Activated CD4-positive, alpha-beta T cell treated with anti-CD3 and anti-CD28 coated beads, Interleukin-2, amount 10 ng/mL, durations not matched to agents 24 days and 14 days (primary cell): ENCODE measurements at regions not wholly inside any gene's neighbourhood (a gene's known extent, or its start where the extent isn't known, plus 50 kb on each side); places are given as distances from the start of the nearest gene placed in this dataset.

Experiments used
- DNase-seq: peaks from one replicate; pipeline ENCODE4 v3.0.0; 2022
- H3K27ac Mint-ChIP-seq: one replicate; pipeline ENCODE4 v1.8.0; 2022; ENCODE audit warnings: mild to moderate bottlenecking, mixed read lengths
- H3K27me3 Mint-ChIP-seq: one replicate; pipeline ENCODE4 v1.8.0; 2022; ENCODE audit warnings: mixed read lengths
- H3K36me3 Mint-ChIP-seq: one replicate; pipeline ENCODE4 v1.8.0; 2022; ENCODE audit warnings: low read depth, mild to moderate bottlenecking, mixed read lengths
- H3K4me1 Mint-ChIP-seq: one replicate; pipeline ENCODE4 v1.8.0; 2021; ENCODE audit warnings: mixed read lengths
- H3K4me3 Mint-ChIP-seq: one replicate; pipeline ENCODE4 v1.8.0; 2022; ENCODE audit warnings: mild to moderate bottlenecking, moderate library complexity, mixed read lengths
- H3K9me3 Mint-ChIP-seq: one replicate; pipeline ENCODE4 v1.8.0; 2021; ENCODE audit warnings: mixed read lengths
- intact Hi-C: fragments of 100-400 bp; cut with micrococcal nuclease; formaldehyde crosslinking; loops from one replicate; pipeline ENCODE4 v1.15.1; 2023

DNA sequence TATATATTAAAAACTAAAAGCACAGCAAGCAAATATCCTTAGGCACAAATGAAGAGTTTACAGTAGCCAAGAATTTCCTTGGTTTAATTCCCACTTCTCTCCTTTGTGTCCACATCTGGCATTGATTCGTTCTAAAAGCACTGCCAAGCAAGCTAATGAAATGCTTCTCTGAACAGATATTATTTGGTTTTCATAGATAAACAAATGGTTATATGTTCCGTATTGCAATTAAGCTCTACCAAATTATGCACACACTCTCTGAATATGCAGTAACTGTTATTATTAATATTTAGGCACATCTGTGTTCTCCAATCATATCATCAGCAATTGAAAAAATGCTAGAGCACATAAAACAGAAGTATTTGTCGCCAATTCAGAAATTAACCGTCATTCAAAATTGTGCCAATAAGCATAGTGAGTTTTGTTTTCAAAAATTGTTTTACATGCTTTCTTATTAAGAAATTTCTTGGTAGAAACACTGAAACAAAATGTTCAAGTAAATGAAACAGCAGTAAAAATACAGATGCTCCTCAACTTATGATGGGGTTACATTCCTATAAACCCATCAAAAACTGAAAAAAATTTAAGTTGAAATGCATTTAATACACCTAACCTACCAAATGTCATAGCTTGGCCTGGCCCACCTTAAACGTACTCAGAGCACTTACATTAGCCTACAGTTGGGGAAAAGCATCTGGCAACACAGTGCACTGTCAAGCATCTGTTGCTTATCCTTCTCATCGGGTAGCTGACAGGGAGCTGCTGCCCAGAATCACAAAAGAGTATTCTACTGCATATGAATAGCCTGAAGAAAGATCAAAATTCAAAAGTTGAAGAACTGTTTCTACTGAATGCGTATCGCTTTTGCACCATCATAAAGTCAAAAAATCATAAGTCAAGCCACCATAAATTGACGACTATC lies 2134.7 kb downstream of the PCDH9 start:
- intact Hi-C loops: no loop called here
- DNase-seq: no peak
- Mint-ChIP-seq H3K27me3 (no peaks in the 10 kb centered on the region), H3K9me3 (peaks cover 5% of the 10 kb centered on the region), H3K27ac (no peak overlapping the region), H3K4me1 (no peaks in the 10 kb centered on the region), H3K4me3 (no peak overlapping the region), H3K36me3 (no peaks in the 10 kb centered on the region)

DNA sequence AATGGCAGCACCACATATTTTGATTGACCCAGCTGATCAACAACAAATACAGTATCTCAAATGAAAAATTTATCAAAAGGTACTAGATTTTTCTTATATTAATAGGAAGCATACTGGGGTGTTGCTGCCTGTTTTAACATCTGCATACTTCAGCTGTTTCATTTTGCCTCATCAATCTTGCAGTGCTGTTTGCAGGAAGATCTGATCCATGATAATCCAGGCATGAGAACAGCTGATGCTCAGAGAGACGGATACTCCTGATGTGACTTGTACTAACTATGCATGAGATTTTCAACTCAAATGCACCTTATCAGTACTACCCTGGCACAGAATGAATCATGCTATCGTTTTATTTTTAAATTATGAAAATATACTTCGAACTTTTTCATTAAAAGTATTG lies 2136.8 kb downstream of the PCDH9 start:
- Mint-ChIP-seq H3K4me1 (no peaks in the 10 kb centered on the region), H3K4me3 (no peak overlapping the region), H3K27me3 (no peaks in the 10 kb centered on the region), H3K36me3 (no peaks in the 10 kb centered on the region), H3K27ac (no peak overlapping the region), H3K9me3 (peaks cover 5% of the 10 kb centered on the region)
- intact Hi-C loops: no loop called here
- DNase-seq: no peak

DNA sequence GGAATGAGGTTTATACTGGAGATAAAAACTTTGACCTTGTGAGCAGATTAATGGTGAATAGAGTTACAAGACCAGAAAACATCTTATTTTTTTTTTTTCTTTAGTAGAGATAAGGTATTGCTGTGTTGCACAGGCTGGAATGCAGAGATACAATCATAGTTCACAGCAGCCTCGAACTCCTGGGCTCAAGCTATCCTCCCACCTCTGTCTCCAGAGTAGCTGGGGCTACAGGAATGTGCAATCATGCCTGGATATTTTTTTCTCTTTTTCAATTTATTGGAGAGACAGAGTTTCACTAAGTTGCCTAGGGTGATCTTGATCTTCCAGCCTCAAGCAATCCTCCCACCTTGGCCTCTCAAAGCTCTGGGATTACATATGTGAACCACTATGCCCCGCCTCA lies 2139.1 kb downstream of the PCDH9 start:
- DNase-seq: no peak
- Mint-ChIP-seq H3K4me1 (no peaks in the 10 kb centered on the region), H3K9me3 (peaks cover 5% of the 10 kb centered on the region), H3K27me3 (no peaks in the 10 kb centered on the region), H3K27ac (no peak overlapping the region), H3K4me3 (no peak overlapping the region), H3K36me3 (no peaks in the 10 kb centered on the region)
- intact Hi-C loops: no loop called here

DNA sequence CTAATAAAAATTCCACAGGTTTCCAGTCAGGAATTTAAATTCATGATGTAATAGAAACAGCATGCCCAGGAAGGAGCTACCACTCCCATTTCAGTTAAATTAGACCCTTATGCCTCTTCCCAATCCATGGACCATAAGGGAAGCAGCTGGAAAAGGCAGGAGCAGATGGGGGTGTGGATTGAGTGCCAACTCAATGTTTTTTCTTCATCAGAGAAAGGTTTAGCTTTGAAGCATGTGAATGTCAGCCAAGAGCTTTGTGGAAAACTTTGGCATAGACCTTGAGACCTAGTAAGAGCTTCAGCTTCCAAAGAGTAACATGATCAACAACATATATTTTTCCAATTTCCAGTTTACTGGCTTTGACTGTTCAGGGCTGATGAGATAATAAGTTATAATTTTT lies 2139.9 kb downstream of the PCDH9 start:
- H3K4me3 Mint-ChIP-seq: no peak overlapping the region
- intact Hi-C loops: no loop called here
- no peaks in the 10 kb centered on the region for H3K36me3 Mint-ChIP-seq
- peaks cover 5% of the 10 kb centered on the region for H3K9me3 Mint-ChIP-seq
- no peaks in the 10 kb centered on the region for H3K27me3 Mint-ChIP-seq
- no peaks in the 10 kb centered on the region for H3K4me1 Mint-ChIP-seq
- no peak overlapping the region for H3K27ac Mint-ChIP-seq
- no peak for DNase-seq

DNA sequence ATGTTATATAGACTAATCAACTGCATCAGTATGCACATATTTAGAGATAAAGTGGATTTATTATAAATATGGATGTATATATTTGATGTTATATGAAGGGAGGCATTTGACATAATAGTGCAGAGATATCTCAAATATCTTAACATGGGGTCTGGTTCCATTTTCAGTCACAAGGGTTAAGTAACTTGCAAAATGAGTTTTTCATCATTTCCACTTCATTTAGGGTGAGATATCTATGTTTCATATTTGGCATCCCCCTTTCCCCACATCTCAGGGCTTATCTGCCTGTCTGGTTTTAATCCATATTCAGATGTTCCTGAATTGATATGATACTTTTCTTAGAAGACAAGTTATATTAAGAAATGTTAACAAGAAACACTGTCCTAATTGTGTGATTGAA lies 2141.2 kb downstream of the PCDH9 start:
- no peaks in the 10 kb centered on the region for H3K36me3 Mint-ChIP-seq
- H3K27ac Mint-ChIP-seq: no peak overlapping the region
- no peaks in the 10 kb centered on the region for H3K27me3 Mint-ChIP-seq
- H3K9me3 Mint-ChIP-seq: peaks cover 5% of the 10 kb centered on the region
- DNase-seq: no peak
- H3K4me3 Mint-ChIP-seq: no peak overlapping the region
- no peaks in the 10 kb centered on the region for H3K4me1 Mint-ChIP-seq
- intact Hi-C loops: no loop called here

DNA sequence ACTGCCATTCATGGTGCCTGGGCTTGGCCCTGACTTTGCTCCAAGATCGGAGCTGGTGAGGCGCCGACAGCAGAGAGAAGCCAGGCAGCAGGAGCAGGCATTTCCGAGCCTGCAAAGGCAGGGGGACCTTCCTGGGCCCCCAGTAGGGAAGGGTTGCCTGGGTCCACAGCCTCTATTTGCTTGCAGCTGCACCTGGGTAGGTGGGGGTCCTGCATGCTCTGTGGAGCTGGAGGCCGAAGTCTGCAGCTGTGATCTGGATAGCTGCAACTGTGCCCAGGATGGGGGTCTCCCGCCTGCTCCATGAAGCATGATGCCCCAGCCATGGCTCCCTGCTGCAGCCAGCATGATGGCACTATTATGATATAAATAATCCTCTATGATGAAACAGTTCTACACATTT lies 2144.2 kb downstream of the PCDH9 start:
- no peak for DNase-seq
- Mint-ChIP-seq H3K9me3 (no peaks in the 10 kb centered on the region), H3K27me3 (no peaks in the 10 kb centered on the region), H3K27ac (no peak overlapping the region), H3K4me3 (no peak overlapping the region), H3K4me1 (no peaks in the 10 kb centered on the region), H3K36me3 (no peaks in the 10 kb centered on the region)
- intact Hi-C loops: no loop called here

DNA sequence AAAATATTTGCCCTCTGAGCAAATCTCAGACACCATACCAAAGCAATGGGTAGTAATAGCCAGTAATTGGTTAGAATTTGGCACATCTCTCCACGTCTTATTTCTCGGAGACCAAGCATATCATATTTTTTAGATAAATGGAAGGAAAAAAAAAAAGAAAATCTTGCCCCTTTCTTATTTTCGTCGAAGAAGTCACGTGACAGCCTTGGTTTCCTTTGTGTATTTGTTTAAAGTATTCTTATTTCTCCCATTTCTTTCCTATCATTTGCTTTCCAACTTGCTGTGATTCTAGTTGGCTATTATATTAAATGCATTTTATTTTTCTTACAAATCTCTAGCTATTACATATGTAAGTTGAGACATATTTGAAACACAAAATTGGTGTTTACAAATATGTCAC lies 2155.9 kb downstream of the PCDH9 start:
- no peaks in the 10 kb centered on the region for H3K27me3 Mint-ChIP-seq
- intact Hi-C loops: no loop called here
- peaks cover 3% of the 10 kb centered on the region for H3K9me3 Mint-ChIP-seq
- no peaks in the 10 kb centered on the region for H3K36me3 Mint-ChIP-seq
- no peaks in the 10 kb centered on the region for H3K4me1 Mint-ChIP-seq
- no peak overlapping the region for H3K4me3 Mint-ChIP-seq
- H3K27ac Mint-ChIP-seq: no peak overlapping the region
- DNase-seq: no peak

DNA sequence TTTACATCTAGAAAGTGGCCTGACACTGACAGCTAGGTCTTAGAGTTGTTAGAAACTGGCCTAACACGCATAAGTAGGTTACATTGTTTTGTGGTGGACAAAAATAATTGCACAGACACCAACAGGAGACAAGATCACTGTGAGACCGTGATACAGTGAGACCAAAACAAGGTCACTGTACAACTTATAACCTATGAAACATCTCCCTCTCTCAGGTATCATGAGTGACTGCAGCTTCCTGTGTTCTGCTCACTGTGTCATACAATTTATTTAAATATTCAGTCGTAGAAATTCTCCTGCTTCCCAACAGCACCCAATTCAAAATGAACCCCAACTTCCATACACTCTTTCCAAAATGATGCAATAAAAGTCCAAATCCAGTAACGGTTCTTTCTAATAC lies 2165.2 kb downstream of the PCDH9 start:
- no peaks in the 10 kb centered on the region for H3K4me1 Mint-ChIP-seq
- H3K36me3 Mint-ChIP-seq: no peaks in the 10 kb centered on the region
- DNase-seq: no peak
- intact Hi-C loops: no loop called here
- no peak overlapping the region for H3K27ac Mint-ChIP-seq
- H3K9me3 Mint-ChIP-seq: no peaks in the 10 kb centered on the region
- no peak overlapping the region for H3K4me3 Mint-ChIP-seq
- no peaks in the 10 kb centered on the region for H3K27me3 Mint-ChIP-seq

DNA sequence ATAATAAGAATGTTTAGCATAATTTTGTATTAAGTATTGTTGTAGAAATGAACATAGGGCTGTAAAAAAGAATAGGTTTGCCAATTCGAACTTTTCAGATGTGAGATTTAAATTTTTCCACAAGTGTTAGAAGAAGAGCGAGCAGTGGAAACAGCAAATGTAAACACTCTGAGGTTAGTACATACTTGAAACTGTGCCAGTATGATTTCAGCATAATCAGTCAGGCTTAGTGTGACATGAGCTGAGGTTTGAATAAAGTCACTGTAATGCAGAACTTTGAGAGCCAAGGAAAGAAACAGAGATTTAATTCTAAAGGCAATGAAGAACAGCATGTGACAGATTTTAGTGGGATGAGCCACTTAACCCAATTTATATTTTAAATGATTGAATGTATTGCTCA lies 2166.4 kb downstream of the PCDH9 start:
- Mint-ChIP-seq H3K4me3 (no peak overlapping the region), H3K27me3 (no peaks in the 10 kb centered on the region), H3K27ac (no peak overlapping the region), H3K9me3 (no peaks in the 10 kb centered on the region), H3K4me1 (no peaks in the 10 kb centered on the region), H3K36me3 (no peaks in the 10 kb centered on the region)
- intact Hi-C loops: no loop called here
- no peak for DNase-seq

DNA sequence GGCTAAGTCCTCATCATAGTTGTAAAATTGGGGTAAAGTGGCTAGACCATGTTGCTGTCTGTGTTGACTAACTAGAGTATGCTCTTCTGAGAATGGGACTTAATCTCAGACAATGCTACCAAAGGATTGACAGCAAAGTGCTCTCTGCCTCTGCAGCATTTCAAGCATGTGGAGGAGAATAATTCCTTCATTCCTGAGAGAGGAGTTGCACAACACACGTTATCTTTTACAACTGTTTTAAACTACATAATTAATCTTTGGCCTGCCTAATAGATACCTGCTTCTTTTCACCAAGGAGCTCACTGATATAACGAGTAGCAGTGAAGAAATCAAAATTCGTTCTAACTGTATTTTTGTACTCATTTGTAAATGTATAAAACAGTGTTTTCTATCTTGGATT lies 2172.2 kb downstream of the PCDH9 start:
- no peak for DNase-seq
- Mint-ChIP-seq H3K36me3 (no peaks in the 10 kb centered on the region), H3K9me3 (no peaks in the 10 kb centered on the region), H3K4me1 (no peaks in the 10 kb centered on the region), H3K27ac (no peak overlapping the region), H3K4me3 (no peak overlapping the region), H3K27me3 (no peaks in the 10 kb centered on the region)
- intact Hi-C loops: no loop called here

DNA sequence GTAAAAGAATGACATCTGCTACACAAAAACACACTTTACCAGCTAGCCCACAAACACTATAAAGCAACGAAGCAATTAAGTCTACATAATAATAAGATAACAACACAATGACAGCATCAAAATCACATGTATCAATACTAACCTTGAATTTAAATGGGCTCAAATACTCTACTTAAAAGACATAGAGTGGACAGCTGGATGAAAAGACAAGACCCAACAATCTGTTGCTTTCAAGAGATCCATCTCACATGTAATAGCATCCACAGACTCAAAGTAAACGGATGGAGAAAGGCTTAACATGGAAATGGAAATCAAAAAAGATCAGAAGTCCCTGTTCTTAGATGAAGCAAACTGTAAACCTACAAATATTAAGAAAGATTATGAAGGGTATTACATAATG lies 2175.9 kb downstream of the PCDH9 start:
- Mint-ChIP-seq H3K4me1 (no peaks in the 10 kb centered on the region), H3K4me3 (no peak overlapping the region), H3K27me3 (no peaks in the 10 kb centered on the region), H3K36me3 (no peaks in the 10 kb centered on the region), H3K27ac (no peak overlapping the region), H3K9me3 (no peaks in the 10 kb centered on the region)
- intact Hi-C loops: no loop called here
- DNase-seq: no peak

DNA sequence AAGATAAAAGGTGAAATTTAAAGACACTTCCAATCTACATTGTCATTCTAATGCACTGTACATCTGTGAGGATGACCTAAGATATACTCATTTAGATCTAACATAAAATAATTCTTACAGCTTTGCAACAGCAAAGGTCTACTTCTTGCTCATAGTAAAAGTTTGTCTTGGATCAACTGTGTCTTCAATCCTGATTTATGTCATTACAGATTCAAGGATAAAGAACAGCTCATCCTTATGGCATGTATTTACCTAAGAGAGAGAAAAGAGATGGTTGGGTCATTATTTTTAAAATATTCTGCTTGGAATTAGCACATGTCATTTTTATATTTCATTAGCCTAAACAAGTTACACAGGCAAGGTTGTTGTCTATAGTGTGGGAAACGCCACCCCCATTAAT lies 2193.1 kb downstream of the PCDH9 start:
- DNase-seq: no peak
- Mint-ChIP-seq H3K4me3 (no peak overlapping the region), H3K27ac (no peak overlapping the region), H3K4me1 (no peaks in the 10 kb centered on the region), H3K9me3 (peaks cover 7% of the 10 kb centered on the region), H3K36me3 (no peaks in the 10 kb centered on the region), H3K27me3 (no peaks in the 10 kb centered on the region)
- intact Hi-C loops: no loop called here

DNA sequence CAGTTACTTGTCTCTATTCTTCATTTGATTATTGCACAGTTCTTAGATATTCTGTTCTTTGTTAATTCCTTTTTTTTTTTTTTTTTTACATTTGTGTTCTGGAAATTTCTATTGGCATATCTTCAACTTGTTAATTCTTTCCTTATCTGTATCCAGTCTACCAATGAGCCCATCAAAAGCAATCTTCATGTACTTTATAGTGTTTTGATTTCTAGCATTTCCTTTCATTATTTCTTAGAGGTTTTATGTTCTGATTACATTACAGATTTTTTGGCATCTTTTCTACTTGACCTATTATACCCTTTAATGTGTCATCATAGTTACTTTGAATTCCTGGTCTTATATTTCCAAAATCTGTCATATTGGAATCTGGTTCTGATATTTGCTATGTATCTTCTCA lies 2194.8 kb downstream of the PCDH9 start:
- Mint-ChIP-seq H3K4me1 (no peaks in the 10 kb centered on the region), H3K27ac (no peak overlapping the region), H3K9me3 (peaks cover 7% of the 10 kb centered on the region), H3K36me3 (no peaks in the 10 kb centered on the region), H3K4me3 (no peak overlapping the region), H3K27me3 (no peaks in the 10 kb centered on the region)
- no peak for DNase-seq
- intact Hi-C loops: no loop called here

DNA sequence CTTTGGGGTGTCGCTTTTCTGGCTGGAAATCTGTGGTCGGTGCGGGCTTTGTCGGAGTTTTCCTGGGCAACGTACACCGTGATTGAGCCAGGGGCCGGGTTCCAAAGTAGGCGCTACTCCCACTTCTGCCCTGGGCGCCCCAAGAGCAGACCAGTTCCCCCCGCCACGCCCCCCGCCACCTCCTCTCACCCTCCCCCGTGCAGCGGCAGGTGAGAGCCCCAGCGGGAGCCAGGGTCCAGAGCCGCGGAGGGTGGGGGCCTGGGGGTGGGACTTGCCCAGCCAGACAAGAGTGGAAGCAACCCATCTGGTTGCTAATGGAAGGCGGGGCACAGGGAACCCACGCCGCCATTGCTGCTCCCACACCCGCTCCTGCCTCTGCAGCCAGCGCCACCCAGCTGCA lies 2195.9 kb downstream of the PCDH9 start:
- DNase-seq: no peak
- peaks cover 7% of the 10 kb centered on the region for H3K9me3 Mint-ChIP-seq
- H3K4me1 Mint-ChIP-seq: no peaks in the 10 kb centered on the region
- intact Hi-C loops: no loop called here
- no peaks in the 10 kb centered on the region for H3K36me3 Mint-ChIP-seq
- no peak overlapping the region for H3K27ac Mint-ChIP-seq
- H3K4me3 Mint-ChIP-seq: no peak overlapping the region
- H3K27me3 Mint-ChIP-seq: no peaks in the 10 kb centered on the region

DNA sequence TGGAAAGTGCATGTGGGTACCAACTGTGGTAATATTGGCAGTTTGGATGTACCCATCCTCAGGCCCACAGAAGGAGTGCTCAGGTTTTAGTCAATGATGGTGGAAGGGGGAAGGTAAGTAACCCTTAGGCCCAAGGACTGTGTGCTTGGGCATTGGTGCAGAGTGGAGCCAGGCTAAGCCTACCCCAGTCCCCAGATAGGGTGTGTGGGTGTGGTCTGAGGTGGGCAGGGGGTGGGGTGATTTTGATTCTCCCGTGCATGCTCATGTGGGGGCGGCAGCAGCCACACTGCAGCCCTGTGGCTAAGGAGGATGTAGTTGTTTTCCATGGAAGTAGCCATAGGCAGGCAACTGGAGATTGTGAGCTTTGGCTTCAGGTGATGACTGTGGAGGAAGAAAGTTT lies 2197.3 kb downstream of the PCDH9 start:
- Mint-ChIP-seq H3K27ac (no peak overlapping the region), H3K9me3 (peaks cover 7% of the 10 kb centered on the region), H3K36me3 (no peaks in the 10 kb centered on the region), H3K27me3 (no peaks in the 10 kb centered on the region), H3K4me1 (no peaks in the 10 kb centered on the region), H3K4me3 (no peak overlapping the region)
- intact Hi-C loops: no loop called here
- no peak for DNase-seq
